GM12892 (cell line): ENCODE measurements at regions not wholly inside any gene's neighbourhood (a gene's known extent, or its start where the extent isn't known, plus 50 kb on each side); places are given as distances from the start of the nearest gene placed in this dataset.

Experiments used
- POLR2A ChIP-seq: IDR thresholded peaks from 2 replicates; pipeline ENCODE4 v1.6.1; 2011; ENCODE audit warnings: low read depth, low read length, control low read depth
- POLR2AphosphoS5 ChIP-seq: IDR thresholded peaks from 2 replicates; pipeline ENCODE4 v1.6.1; 2011; ENCODE audit warnings: low read depth, low read length, control low read depth

DNA sequence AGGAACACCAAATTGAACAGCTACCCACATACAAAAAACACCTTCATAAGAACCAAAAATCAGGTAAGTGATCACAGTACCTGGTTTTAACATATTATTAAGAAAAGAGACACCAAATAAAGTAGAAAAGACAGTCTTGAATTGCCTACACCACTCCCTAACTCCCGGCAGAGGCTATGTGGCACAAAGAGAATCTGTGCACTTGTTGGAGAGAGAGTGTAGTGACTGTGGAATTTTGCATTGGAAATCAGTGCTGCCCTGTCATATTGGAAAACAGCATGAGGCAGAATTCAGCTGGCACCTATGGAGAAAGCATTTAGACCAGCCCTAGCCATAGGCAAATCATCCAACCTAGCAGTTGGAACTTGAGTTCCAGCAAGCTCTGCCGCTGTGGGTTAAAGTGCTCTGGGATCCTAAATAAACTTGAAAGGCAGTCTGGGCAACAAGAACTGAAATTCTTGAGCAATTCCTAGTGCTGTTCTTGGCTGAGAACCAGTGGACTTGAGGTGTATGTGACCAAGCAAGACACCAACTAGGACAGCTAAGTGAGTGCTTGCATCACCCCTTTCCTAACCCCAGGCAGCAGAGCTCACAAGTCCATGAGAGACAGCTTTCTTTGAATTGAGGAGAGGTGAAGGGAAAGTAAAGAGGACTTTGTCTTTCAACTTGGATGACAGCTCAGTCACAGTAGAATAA is 969.6 kb upstream of the ALCAM start:
- TF ChIP-seq POLR2AphosphoS5 (no peak), POLR2A (no peak)
